SK-N-MC (cell line): ENCODE measurements at regions not wholly inside any gene's neighbourhood (a gene's known extent, or its start where the extent isn't known, plus 50 kb on each side); places are given as distances from the start of the nearest gene placed in this dataset.
"Not testable (repeated sequence)": the region's sequence is repeated elsewhere in the genome, so short reads cannot be mapped to it uniquely, and the experiment has no call there.

Source experiments
- DNase-seq: peaks from one replicate; pipeline ENCODE4 v3.0.0-alpha.2; 2011; ENCODE audit warnings: low read depth, low spot score
- H3K27ac ChIP-seq: fragments of 200-600 bp; sonication (generic); 2 replicates; pipeline ENCODE4 v1.5.1; 2016; ENCODE audit warnings: mixed run types
- H3K36me3 ChIP-seq: fragments of 200-600 bp; sonication (generic); 2 replicates; pipeline ENCODE4 v1.6.1; 2017; ENCODE audit warnings: antibody characterized with exemption, low read length, mixed read lengths; ENCODE audit not compliant: insufficient read depth
- H3K4me3 ChIP-seq: fragments of 200-600 bp; sonication (generic); 2 replicates; pipeline ENCODE4 v1.5.1; 2016
- H3K9ac ChIP-seq: fragments of 200-600 bp; sonication (generic); 2 replicates; pipeline ENCODE4 v1.8.0; 2017; ENCODE audit warnings: mixed run types, mixed read lengths; ENCODE audit not compliant: insufficient read length
- H3K9me3 ChIP-seq: fragments of 200-600 bp; sonication (generic); 2 replicates; pipeline ENCODE4 v1.6.1; 2017; ENCODE audit warnings: low read depth, mild to moderate bottlenecking, antibody characterized with exemption, low read length, moderate library complexity, mixed read lengths
- EZH2 ChIP-seq: fragments of 200-600 bp; sonication (generic); IDR thresholded peaks from one replicate; pipeline ENCODE4 v1.6.1; 2017; ENCODE audit warnings: antibody characterized with exemption
- FOXP2 ChIP-seq: optimal IDR thresholded peaks from 2 replicates; pipeline ENCODE3; 2011; ENCODE audit warnings: mild to moderate bottlenecking, moderate library complexity; ENCODE audit not compliant: insufficient read depth; ENCODE audit errors: extremely low read length, control extremely low read depth
- POLR2AphosphoS5 ChIP-seq: IDR thresholded peaks from 2 replicates; pipeline ENCODE4 v1.6.1; 2012; ENCODE audit warnings: mild to moderate bottlenecking, low read depth, low read length, borderline replicate concordance

GRCh38 chr11:26860091-26860780 lies 133.7 kb upstream of the FIBIN start:
- TF ChIP-seq EZH2 (no peak), FOXP2 (no peak), POLR2AphosphoS5 (no peak)
- Histone ChIP-seq H3K9me3 (no peaks in the 10 kb centered on the region), H3K9ac (peak overlapping the region; percentile 12), H3K4me3 (peak overlapping the region; percentile 36; the same call in 1 of the 2 replicates), H3K27ac (peak overlapping the region; percentile 40; the same call in 1 of the 2 replicates), H3K36me3 (no peaks in the 10 kb centered on the region)
- no peak for DNase-seq

DNA sequence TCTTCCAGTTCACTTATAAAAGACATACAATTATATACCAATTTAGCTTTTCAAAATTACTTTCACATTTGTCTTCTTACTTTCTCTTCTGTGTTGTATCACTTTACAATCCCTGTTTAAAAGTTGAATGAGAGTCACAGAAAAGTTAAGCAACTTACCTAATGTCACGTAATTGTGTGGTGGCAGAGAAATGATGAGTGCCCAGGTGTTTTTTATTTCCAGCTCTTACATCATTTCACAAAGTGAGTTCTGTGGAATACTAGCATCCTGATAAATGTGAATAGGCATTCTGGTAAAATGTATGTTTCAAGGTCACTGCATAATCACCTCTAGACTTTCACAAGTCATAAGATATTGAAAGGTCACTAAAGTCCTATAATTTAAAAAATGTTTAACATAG lies 133.0 kb upstream of the FIBIN start:
- peak overlapping the region; percentile 36; the same call in 1 of the 2 replicates for H3K4me3 ChIP-seq
- H3K36me3 ChIP-seq: no peaks in the 10 kb centered on the region
- peak overlapping the region; percentile 12 for H3K9ac ChIP-seq
- no peaks in the 10 kb centered on the region for H3K9me3 ChIP-seq
- no peak for TF ChIP-seq FOXP2
- no peak for TF ChIP-seq POLR2AphosphoS5
- TF ChIP-seq EZH2: no peak
- no peak for DNase-seq
- H3K27ac ChIP-seq: peak overlapping the region; percentile 40; the same call in 1 of the 2 replicates

DNA sequence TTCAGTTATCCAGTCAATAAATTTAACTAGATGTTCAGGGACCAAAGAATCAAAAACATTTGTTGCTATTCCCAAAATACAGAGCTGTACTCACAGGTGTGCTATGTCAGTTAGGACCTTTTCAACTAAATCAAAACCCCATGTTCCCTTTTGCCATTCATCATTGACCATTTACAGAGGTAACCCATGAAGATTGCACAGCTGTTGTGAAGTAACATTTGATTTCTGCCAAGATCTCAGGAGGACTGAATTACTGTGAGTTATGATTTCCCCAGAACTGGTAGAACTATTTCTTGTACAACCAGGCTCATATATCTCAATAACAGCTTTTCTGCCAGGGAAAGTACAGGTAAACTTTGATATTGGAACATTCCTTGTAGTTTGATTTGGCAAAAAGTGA lies 131.1 kb upstream of the FIBIN start:
- H3K36me3 ChIP-seq: no peaks in the 10 kb centered on the region
- DNase-seq: no peak
- H3K27ac ChIP-seq: no peak overlapping the region
- TF ChIP-seq EZH2 (no peak), FOXP2 (no peak), POLR2AphosphoS5 (no peak)
- no peak overlapping the region for H3K4me3 ChIP-seq
- H3K9me3 ChIP-seq: no peaks in the 10 kb centered on the region
- H3K9ac ChIP-seq: no peak overlapping the region

- H3K36me3 ChIP-seq: no peaks in the 10 kb centered on the region
- H3K4me3 ChIP-seq: no peak overlapping the region
- TF ChIP-seq EZH2 (no peak), POLR2AphosphoS5 (no peak), FOXP2 (no peak)
- H3K9ac ChIP-seq: no peak overlapping the region
- no peak overlapping the region for H3K27ac ChIP-seq
- H3K9me3 ChIP-seq: no peaks in the 10 kb centered on the region
- DNase-seq: no peak
These were observed 128.2 kb upstream of the FIBIN start for GRCh38 chr11:26865703-26866102.

DNA sequence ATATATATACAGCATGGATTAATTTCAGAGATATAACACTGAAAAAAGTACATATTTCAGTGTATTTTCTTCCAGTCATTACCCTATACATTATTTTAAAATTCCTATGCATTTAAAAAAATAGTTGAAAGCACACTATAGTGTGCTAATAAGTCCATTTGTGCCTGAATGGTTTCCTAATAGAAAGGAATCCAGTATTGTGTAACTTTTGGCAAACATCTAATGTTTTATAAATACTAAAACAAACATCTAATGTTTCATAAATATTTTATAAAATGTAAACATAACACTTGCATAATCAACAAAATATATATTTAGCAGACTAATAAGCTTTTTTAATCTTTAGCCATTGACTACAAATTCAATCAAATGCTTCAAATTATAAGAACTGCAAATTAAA lies 126.6 kb upstream of the FIBIN start:
- no peaks in the 10 kb centered on the region for H3K36me3 ChIP-seq
- H3K9ac ChIP-seq: no peak overlapping the region
- TF ChIP-seq POLR2AphosphoS5 (no peak), EZH2 (no peak), FOXP2 (no peak)
- H3K4me3 ChIP-seq: no peak overlapping the region
- no peak for DNase-seq
- H3K9me3 ChIP-seq: no peaks in the 10 kb centered on the region
- H3K27ac ChIP-seq: no peak overlapping the region

- Histone ChIP-seq H3K4me3 (no peak overlapping the region), H3K9me3 (no peaks in the 10 kb centered on the region), H3K27ac (no peak overlapping the region), H3K36me3 (no peaks in the 10 kb centered on the region), H3K9ac (no peak overlapping the region)
- TF ChIP-seq FOXP2: no peak
- no peak for TF ChIP-seq EZH2
- TF ChIP-seq POLR2AphosphoS5: no peak
- no peak for DNase-seq
These were observed 114.8 kb upstream of the FIBIN start for GRCh38 chr11:26878959-26879581.

GRCh38 chr11:26882363-26882880 lies 111.5 kb upstream of the FIBIN start:
- not testable (repeated sequence) for H3K9me3 ChIP-seq, H3K27ac ChIP-seq, DNase-seq, H3K9ac ChIP-seq, H3K36me3 ChIP-seq, H3K4me3 ChIP-seq

DNA sequence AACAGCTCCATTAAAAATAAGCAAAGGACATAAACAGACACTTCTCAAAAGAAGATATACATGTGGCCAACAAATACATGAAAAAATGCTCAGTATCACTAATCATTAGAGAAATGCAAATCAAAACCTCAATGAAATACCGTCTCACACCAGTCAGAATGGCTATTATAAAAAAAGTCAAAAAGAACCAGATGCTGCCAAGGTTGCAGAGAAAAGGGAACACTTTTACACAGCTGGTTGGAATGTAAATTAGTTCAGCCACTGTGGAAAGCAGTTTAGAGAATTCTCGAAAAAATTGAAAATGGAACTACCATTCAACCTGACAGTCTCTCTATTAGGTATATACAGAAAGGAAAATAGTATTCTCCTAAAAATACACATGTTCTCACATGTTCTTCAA lies 102.4 kb upstream of the FIBIN start:
- Histone ChIP-seq H3K9ac (no peak overlapping the region), H3K36me3 (no peaks in the 10 kb centered on the region), H3K9me3 (no peaks in the 10 kb centered on the region), H3K4me3 (no peak overlapping the region), H3K27ac (no peak overlapping the region)
- no peak for TF ChIP-seq POLR2AphosphoS5
- TF ChIP-seq FOXP2: no peak
- TF ChIP-seq EZH2: no peak
- DNase-seq: no peak

GRCh38 chr11:26896719-26897118 lies 97.2 kb upstream of the FIBIN start:
- H3K36me3 ChIP-seq: no peaks in the 10 kb centered on the region
- H3K9me3 ChIP-seq: no peaks in the 10 kb centered on the region
- no peak for DNase-seq
- no peak for TF ChIP-seq POLR2AphosphoS5
- no peak for TF ChIP-seq EZH2
- no peak for TF ChIP-seq FOXP2
- H3K4me3 ChIP-seq: no peak overlapping the region
- no peak overlapping the region for H3K27ac ChIP-seq
- H3K9ac ChIP-seq: no peak overlapping the region
